ENCODE measurements at regions not wholly inside any gene's neighbourhood (a gene's known extent, or its start where the extent isn't known, plus 50 kb on each side); places are given as distances from the start of the nearest gene placed in this dataset.

GRCh38 chr4:59655996-59656395, 1544.1 kb upstream of the ADGRL3 start:
- no peak for TF ChIP-seq CTCF (IDR thresholded peaks at IDR 0.05)
- no peak for TF ChIP-seq POLR2A (IDR thresholded peaks at IDR 0.05)

Measured in testis (tissue), 2 donors.